ENCODE measurements at regions not wholly inside any gene's neighbourhood (a gene's known extent, or its start where the extent isn't known, plus 50 kb on each side); places are given as distances from the start of the nearest gene placed in this dataset.

DNA sequence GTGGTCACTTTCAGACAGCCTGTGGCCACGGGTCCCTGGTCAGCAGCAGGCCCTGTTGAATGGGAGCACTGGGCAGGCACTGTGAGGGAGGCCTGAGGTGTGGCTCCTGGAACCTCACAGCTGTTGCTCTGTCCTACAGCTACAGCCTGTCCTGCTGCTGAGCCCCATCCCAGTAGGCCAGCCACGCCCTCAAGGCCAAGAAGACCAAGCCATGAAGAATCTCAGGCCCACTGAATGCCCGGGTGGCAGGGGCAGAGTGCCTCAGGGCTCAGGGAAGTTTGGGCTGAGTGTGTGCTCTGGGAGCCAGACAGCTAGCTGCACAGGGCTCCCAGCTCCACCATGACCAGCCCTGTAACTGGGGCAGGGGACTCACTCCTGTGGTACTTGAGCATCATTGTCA, 363.5 kb upstream of the NUPR2 start:
- TF ChIP-seq EZH2phosphoT487 (IDR thresholded peaks at IDR 0.05; ENCODE audit: low read length) (no peak), EZH2 (optimal IDR thresholded peaks at IDR 0.05; ENCODE audit: low read depth, low read length) (no peak)
- TF ChIP-seq, protein P1, sequence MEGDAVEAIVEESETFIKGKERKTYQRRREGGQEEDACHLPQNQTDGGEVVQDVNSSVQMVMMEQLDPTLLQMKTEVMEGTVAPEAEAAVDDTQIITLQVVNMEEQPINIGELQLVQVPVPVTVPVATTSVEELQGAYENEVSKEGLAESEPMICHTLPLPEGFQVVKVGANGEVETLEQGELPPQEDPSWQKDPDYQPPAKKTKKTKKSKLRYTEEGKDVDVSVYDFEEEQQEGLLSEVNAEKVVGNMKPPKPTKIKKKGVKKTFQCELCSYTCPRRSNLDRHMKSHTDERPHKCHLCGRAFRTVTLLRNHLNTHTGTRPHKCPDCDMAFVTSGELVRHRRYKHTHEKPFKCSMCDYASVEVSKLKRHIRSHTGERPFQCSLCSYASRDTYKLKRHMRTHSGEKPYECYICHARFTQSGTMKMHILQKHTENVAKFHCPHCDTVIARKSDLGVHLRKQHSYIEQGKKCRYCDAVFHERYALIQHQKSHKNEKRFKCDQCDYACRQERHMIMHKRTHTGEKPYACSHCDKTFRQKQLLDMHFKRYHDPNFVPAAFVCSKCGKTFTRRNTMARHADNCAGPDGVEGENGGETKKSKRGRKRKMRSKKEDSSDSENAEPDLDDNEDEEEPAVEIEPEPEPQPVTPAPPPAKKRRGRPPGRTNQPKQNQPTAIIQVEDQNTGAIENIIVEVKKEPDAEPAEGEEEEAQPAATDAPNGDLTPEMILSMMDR (IDR thresholded peaks at IDR 0.05; ENCODE audit: low read length): no peak
- no peak overlapping the region for H3K9ac ChIP-seq (ENCODE audit: low read length)

DNA sequence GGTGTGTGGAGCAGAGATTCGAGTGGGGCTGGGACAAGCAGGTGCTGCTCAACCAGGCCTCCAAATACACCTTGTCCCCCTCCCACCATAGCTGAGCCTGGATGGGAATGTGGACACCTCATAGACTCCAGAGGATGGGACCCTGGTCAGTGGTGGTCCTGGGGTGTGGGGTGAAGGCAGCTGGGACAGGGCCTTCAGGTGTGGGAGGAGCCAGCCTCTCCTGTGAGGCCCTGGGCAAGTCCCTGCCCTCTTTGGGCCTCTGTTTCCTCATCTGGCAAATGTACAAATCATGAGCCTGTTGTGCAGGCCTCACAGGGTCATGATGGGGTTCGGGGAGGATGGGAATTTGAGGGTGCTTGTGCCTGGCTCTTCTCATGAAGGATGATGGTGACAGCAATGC, 362.9 kb upstream of the NUPR2 start:
- Histone ChIP-seq H3K9me3 (replicated peaks; ENCODE audit: insufficient read depth, low read length) (no peaks in the 10 kb centered on the region), H3K4me3 (ENCODE audit: low read length) (no peak overlapping the region), H3K36me3 (replicated peaks; ENCODE audit: insufficient read depth, low read length) (no peaks in the 10 kb centered on the region), H3K79me2 (ENCODE audit: low read length) (no peaks in the 10 kb centered on the region), H3K4me1 (ENCODE audit: low read length) (no peaks in the 10 kb centered on the region), H3K27ac (ENCODE audit: low read length) (no peak overlapping the region), H3K27me3 (replicated peaks; ENCODE audit: insufficient read depth, low read length) (no peaks in the 10 kb centered on the region), H3F3A (ENCODE audit: insufficient read depth, low read length) (no peaks in the 10 kb centered on the region), H3K4me2 (ENCODE audit: low read depth, low read length) (no peak overlapping the region), H3K9me2 (replicated peaks; ENCODE audit: insufficient read depth, low read length) (no peaks in the 10 kb centered on the region), H4K20me1 (ENCODE audit: insufficient read depth, low read length) (no peaks in the 10 kb centered on the region), H2AFZ (ENCODE audit: low read length) (no peak overlapping the region), H3K9ac (ENCODE audit: low read length) (no peak overlapping the region)
- no peak for DNase-seq
- TF ChIP-seq, protein P1 (IDR thresholded peaks at IDR 0.05; ENCODE audit: low read length): no peak
- TF ChIP-seq EZH2phosphoT487 (IDR thresholded peaks at IDR 0.05; ENCODE audit: low read length) (no peak), EZH2 (optimal IDR thresholded peaks at IDR 0.05; ENCODE audit: low read depth, low read length) (no peak)

More for the DNA sequence above, 363.5 kb upstream of the NUPR2 start:
- DNase-seq: no peak
- no peaks in the 10 kb centered on the region for H3K27me3 ChIP-seq (replicated peaks; ENCODE audit: insufficient read depth, low read length)
- no peak overlapping the region for H2AFZ ChIP-seq (ENCODE audit: low read length)
- no peaks in the 10 kb centered on the region for H3K9me2 ChIP-seq (replicated peaks; ENCODE audit: insufficient read depth, low read length)
- no peaks in the 10 kb centered on the region for H3K9me3 ChIP-seq (replicated peaks; ENCODE audit: insufficient read depth, low read length)
- no peak overlapping the region for H3K27ac ChIP-seq (ENCODE audit: low read length)
- H3K79me2 ChIP-seq (ENCODE audit: low read length): no peaks in the 10 kb centered on the region
- H3K4me1 ChIP-seq (ENCODE audit: low read length): no peaks in the 10 kb centered on the region
- no peak overlapping the region for H3K4me2 ChIP-seq (ENCODE audit: low read depth, low read length)
- no peaks in the 10 kb centered on the region for H3F3A ChIP-seq (ENCODE audit: insufficient read depth, low read length)
- no peaks in the 10 kb centered on the region for H3K36me3 ChIP-seq (replicated peaks; ENCODE audit: insufficient read depth, low read length)
- no peak overlapping the region for H3K4me3 ChIP-seq (ENCODE audit: low read length)
- H4K20me1 ChIP-seq (ENCODE audit: insufficient read depth, low read length): no peaks in the 10 kb centered on the region

DNA sequence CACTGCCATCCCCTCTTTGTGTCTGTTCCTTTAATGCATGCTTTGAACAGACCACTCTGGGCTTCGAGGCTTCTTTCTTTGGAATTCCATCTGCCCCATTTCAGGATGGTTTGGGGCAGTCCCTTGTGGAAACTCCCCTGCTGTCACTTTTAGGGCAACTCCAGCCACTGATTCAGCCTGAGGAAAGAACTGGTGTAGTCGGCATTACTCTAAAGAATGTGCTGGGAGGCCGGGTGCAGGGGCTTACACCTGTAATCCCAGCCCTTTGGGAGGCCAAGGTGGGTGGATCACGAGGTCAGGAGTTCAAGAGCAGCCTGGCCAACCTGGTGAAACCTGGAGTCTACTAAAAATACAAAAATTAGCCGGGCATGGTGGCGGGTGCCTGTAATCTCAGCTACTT, 358.1 kb upstream of the NUPR2 start:
- Histone ChIP-seq H3K9me2 (replicated peaks; ENCODE audit: insufficient read depth, low read length) (no peaks in the 10 kb centered on the region), H3K4me3 (ENCODE audit: low read length) (no peak overlapping the region), H3K4me1 (ENCODE audit: low read length) (no peaks in the 10 kb centered on the region), H3K27me3 (replicated peaks; ENCODE audit: insufficient read depth, low read length) (no peaks in the 10 kb centered on the region), H3K9me3 (replicated peaks; ENCODE audit: insufficient read depth, low read length) (no peaks in the 10 kb centered on the region), H3K4me2 (ENCODE audit: low read depth, low read length) (no peak overlapping the region), H3K9ac (ENCODE audit: low read length) (no peak overlapping the region), H2AFZ (ENCODE audit: low read length) (no peak overlapping the region), H3F3A (ENCODE audit: insufficient read depth, low read length) (no peaks in the 10 kb centered on the region), H3K27ac (ENCODE audit: low read length) (no peak overlapping the region), H3K79me2 (ENCODE audit: low read length) (no peaks in the 10 kb centered on the region), H4K20me1 (ENCODE audit: insufficient read depth, low read length) (no peaks in the 10 kb centered on the region), H3K36me3 (replicated peaks; ENCODE audit: insufficient read depth, low read length) (no peaks in the 10 kb centered on the region)
- DNase-seq: no peak
- TF ChIP-seq EZH2 (optimal IDR thresholded peaks at IDR 0.05; ENCODE audit: low read depth, low read length): no peak
- TF ChIP-seq, protein P1 (IDR thresholded peaks at IDR 0.05; ENCODE audit: low read length): no peak
- TF ChIP-seq EZH2phosphoT487 (IDR thresholded peaks at IDR 0.05; ENCODE audit: low read length): no peak

All from MM.1S (cell line).